GM19351 (cell line): ENCODE measurements at regions not wholly inside any gene's neighbourhood (a gene's known extent, or its start where the extent isn't known, plus 50 kb on each side); places are given as distances from the start of the nearest gene placed in this dataset.

Experiments
- ATAC-seq: cut with Tn5 transposase; IDR thresholded peaks from one replicate; pipeline ENCODE4 v1.9.1; 2021; ENCODE audit warnings: mild to moderate bottlenecking, moderate library complexity; ENCODE audit not compliant: unreplicated experiment

- ATAC-seq: no peak
Measured at GRCh38 chr4:120434756-120435155, 368.1 kb upstream of the MAD2L1 start.

GRCh38 chr4:120432301-120432860 lies 365.7 kb upstream of the MAD2L1 start:
- no peak for ATAC-seq

- peak; percentile 52 for ATAC-seq
Measured at GRCh38 chr4:120431180-120431579, 364.5 kb upstream of the MAD2L1 start.

DNA sequence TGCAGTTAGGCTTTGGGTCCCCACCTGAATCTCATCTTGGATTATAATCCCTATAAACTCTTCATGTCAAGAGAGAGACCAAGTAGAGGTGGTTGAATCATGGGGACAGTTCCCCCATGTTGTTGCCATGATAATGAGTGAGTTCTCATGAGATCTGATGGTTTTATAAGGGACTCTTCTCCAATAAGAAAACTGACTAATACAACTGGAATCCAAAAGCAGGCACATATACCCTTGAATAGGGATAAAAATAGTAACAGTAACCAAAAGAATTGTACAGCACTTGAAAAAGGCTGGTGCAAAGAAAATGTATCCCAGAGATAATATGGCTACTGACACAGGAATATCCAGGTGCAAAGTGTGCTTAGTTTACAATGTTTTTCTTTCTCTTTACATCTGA lies 351.5 kb upstream of the MAD2L1 start:
- ATAC-seq: no peak

GRCh38 chr4:120415896-120416295 lies 349.2 kb upstream of the MAD2L1 start:
- ATAC-seq: no peak

- no peak for ATAC-seq
Measured at GRCh38 chr4:120406960-120407359, 340.3 kb upstream of the MAD2L1 start.

- no peak for ATAC-seq
Measured at GRCh38 chr4:120403296-120403695, 336.6 kb upstream of the MAD2L1 start.

- ATAC-seq: no peak
Measured at GRCh38 chr4:120400441-120400840, 333.8 kb upstream of the MAD2L1 start.

DNA sequence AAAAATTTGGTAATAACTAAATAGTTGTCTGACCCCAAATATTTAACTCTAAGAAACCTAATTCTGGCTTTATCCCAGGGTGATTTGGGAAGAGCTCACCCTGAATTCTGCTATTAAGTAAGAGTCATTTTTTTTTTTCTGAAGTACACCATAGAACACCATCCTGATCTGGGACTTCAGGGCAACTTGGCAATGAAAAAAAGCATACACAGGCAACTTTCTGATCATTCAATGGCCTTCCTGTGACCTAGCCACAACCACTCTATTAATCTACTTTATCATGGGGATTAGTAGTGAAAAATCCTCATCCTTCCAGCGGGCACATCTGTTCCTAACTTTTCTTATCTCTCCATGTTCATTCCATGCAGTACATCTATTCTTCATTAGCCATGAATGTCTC lies 333.2 kb upstream of the MAD2L1 start:
- ATAC-seq: no peak

DNA sequence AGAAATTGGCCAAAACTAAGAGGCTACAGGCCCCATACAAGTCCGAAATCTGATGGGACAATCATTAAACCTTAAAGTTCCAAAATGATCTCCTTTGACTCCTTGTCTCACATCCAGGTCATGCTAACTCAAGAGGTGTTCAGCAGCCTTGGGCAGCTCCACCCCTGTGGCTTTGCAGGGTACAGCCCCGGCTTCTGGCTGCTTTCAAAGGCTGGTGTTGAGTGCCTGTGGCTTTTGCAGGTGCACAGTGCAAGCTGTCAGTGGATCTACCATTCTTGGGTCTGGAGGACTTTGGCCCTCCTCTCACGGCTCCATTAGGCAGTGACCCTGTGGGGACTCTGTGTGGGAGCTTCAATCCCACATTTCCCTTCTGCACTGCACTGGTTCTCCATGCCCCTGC lies 329.1 kb upstream of the MAD2L1 start:
- ATAC-seq: no peak

DNA sequence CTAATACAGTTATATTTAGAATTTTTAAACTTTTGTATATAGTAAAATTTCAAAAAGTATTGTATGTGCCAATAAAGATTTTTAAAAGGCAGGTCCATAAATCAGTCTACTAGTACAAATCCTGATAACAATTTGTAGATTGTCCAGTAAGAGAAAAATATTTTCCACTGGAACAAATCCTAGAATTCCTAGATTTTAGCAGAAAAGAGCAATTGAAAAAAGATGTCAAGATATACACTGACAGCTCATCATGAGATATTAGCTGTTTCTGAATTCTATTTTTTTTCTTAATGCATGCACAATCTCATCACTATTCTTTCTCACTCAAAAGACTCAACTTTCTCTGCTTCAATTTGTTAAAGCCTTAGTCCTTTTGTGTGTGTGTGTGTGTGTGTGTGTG lies 289.2 kb upstream of the MAD2L1 start:
- ATAC-seq: no peak

DNA sequence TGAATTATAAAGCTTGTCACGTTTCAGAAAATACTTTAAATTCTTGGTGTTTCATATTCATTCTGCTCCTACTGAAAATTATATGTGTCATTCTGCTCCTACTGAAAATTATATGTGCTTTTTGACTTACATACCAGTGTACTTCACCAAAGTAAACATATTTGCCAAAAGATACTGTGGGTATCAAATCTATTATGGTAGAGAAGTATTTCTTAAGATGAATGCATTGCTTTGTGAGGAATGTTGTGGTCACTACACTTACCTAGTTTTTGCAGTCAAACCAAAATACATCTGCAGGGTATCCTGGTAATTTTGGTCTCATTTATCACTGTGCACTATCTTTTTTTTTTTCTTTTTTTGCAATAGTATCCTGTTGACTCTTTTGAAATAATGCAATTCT lies 287.7 kb upstream of the MAD2L1 start:
- ATAC-seq: no peak

GRCh38 chr4:120353235-120353634 lies 286.6 kb upstream of the MAD2L1 start:
- no peak for ATAC-seq

GRCh38 chr4:120352739-120353138 lies 286.1 kb upstream of the MAD2L1 start:
- ATAC-seq: no peak

DNA sequence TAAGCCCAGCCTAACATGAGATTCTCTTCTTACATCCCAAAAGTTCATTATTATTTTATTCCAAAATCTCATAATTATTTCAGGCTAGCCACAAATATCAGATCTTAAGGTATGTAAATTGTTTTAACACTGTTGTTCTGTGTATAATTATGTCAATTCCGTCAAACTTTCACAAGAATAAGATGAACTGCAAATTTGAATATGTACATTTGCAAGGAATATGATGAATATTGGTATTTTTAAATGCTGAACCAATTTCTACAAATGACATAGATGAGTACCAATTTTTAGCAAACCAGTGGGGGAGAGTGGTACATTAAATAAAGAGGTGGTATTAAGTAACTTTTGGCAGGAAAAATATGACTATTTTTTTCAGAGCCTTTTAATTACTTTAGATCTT lies 282.3 kb upstream of the MAD2L1 start:
- no peak for ATAC-seq

GRCh38 chr4:120348521-120348920 lies 281.9 kb upstream of the MAD2L1 start:
- no peak for ATAC-seq

DNA sequence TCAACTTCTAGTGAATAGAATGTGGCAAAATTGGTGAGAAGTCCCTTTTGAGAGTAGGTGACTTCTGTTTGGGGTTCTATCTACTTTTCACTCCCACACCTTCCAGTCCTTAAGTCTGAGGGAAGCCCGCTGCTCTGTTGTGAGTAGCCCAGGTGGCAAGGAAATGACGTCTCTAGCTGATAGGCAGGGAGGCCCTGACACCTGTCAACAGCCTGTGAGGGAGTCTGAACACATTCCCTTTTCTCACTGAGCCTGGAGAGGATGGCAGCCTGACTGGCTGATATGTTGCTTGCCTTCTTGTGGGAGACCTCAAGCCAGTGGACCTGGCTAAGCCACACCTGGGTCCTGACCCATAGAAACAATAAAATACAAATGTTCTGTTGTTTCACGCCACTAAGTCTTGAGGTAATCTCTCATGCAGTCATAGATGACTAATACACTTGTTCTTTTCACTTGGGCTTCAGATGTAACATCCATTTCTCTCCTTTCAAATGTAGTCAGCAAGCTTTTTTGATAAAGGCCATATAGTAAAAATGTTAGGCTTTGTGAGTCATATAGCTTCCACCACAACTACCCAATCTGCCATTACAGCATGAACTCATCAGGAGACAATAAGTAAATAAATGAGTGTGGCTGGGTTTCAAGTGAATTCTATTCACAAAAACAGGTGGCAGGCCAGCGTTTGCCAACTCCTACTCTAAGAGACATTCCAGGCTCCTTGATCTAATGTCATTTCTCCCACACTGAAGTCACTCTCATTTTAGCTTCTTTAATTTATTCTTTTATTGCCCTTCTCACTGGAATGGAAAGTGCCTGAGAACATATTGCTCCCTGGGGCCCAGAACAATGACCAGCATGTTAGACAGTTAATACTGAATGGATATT lies 265.1 kb upstream of the MAD2L1 start:
- peak; percentile 55 for ATAC-seq

- no peak for ATAC-seq
Measured at GRCh38 chr4:120329386-120329785, 262.7 kb upstream of the MAD2L1 start.

DNA sequence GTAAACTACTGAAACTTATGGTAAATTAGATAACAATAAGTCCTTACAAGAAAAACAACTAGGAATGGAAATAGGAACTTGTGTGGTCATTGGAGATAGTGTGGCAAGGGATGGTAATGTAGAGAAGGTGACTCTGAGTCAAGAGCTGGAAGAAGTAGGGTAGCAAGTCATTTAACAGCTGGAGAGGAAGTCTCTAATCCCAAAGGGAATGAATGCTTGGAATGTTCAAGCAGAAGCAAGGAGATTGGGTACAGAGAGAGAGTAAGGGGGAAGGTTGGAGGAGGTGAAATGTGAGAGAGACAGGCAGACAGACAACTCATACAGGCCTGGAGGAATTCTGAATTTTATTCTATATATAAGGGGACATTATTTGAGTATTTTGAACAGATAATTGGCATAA lies 260.6 kb upstream of the MAD2L1 start:
- ATAC-seq: no peak

GRCh38 chr4:120319046-120319767 lies 252.6 kb upstream of the MAD2L1 start:
- no peak for ATAC-seq

DNA sequence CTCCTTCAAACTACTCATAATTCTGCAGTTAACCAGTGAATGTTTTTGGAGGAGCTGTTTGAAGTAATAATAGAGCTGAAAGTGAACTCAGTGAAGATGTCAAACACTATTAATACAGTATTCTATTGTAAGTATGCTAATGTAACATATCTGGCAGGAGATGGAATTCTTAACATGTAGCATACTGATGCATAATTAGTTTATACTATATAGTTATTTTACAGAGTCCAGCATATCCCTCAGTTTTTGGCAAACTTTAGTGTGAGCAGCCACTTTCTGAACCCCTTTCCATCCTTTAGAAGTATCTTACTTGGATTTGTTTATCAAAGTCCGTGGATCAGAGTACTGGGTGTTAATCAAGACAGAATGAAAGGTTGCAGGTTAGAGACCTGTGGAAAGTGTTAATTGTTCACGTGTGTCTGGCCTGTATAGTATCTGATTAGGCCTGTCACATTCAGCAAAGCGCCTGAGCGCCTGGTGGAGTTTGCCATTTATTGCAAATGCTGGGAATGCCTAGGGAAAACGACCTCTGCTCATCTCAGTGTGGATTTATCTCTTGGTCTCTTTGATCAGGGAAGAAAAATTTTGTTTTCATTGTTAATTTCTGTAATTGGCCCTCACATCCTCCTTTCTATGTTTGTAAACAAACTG lies 251.7 kb upstream of the MAD2L1 start:
- no peak for ATAC-seq
